TTC549 (cell line): ENCODE measurements at regions not wholly inside any gene's neighbourhood (a gene's known extent, or its start where the extent isn't known, plus 50 kb on each side); places are given as distances from the start of the nearest gene placed in this dataset.
"Not testable (repeated sequence)": the region's sequence is repeated elsewhere in the genome, so short reads cannot be mapped to it uniquely, and the experiment has no call there.

Experiments used
- FAIRE-seq: peaks from 2 replicates; lab custom pipeline; 2012; peaks lifted over from hg19 to GRCh38; lab: Jason Lieb, UNC

- FAIRE-seq = no peak
These were observed 109.0 kb upstream of the SP4 start for GRCh38 chr7:21318916-21319270.

- no peak for FAIRE-seq
These were observed 101.6 kb upstream of the SP4 start for GRCh38 chr7:21326241-21326640.

- no peak for FAIRE-seq
These were observed 101.0 kb upstream of the SP4 start for GRCh38 chr7:21326921-21327320.

- FAIRE-seq = peak; percentile 94
These were observed 100.2 kb upstream of the SP4 start for GRCh38 chr7:21327422-21328409.

- no peak for FAIRE-seq
These were observed 97.3 kb upstream of the SP4 start for GRCh38 chr7:21330462-21331178.

- FAIRE-seq = no peak
These were observed 93.0 kb upstream of the SP4 start for GRCh38 chr7:21334906-21335305.

- no peak for FAIRE-seq
These were observed 91.1 kb upstream of the SP4 start for GRCh38 chr7:21336743-21337142.

GRCh38 chr7:21338728-21339164 is 89.1 kb upstream of the SP4 start:
- FAIRE-seq = no peak

GRCh38 chr7:21344900-21345299 is 83.0 kb upstream of the SP4 start:
- not testable (repeated sequence) for FAIRE-seq

GRCh38 chr7:21345361-21345760 is 82.5 kb upstream of the SP4 start:
- FAIRE-seq = no peak

- FAIRE-seq = no peak
These were observed 81.6 kb upstream of the SP4 start for GRCh38 chr7:21346297-21346696.

- no peak for FAIRE-seq
These were observed 75.1 kb upstream of the SP4 start for GRCh38 chr7:21352540-21353387.

GRCh38 chr7:21353388-21353780 is 74.5 kb upstream of the SP4 start:
- FAIRE-seq = no peak

GRCh38 chr7:21354284-21354683 is 73.6 kb upstream of the SP4 start:
- no peak for FAIRE-seq

- no peak for FAIRE-seq
These were observed 72.4 kb upstream of the SP4 start for GRCh38 chr7:21355406-21355874.

GRCh38 chr7:21356616-21357015 is 71.3 kb upstream of the SP4 start:
- no peak for FAIRE-seq

GRCh38 chr7:21357151-21358097 is 70.5 kb upstream of the SP4 start:
- no peak for FAIRE-seq

GRCh38 chr7:21358648-21359047 is 69.2 kb upstream of the SP4 start:
- FAIRE-seq = no peak

- no peak for FAIRE-seq
These were observed 68.7 kb upstream of the SP4 start for GRCh38 chr7:21359163-21359562.

- no peak for FAIRE-seq
These were observed 66.3 kb upstream of the SP4 start for GRCh38 chr7:21361413-21362125.
